ENCODE measurements at regions not wholly inside any gene's neighbourhood (a gene's known extent, or its start where the extent isn't known, plus 50 kb on each side); places are given as distances from the start of the nearest gene placed in this dataset.

DNA sequence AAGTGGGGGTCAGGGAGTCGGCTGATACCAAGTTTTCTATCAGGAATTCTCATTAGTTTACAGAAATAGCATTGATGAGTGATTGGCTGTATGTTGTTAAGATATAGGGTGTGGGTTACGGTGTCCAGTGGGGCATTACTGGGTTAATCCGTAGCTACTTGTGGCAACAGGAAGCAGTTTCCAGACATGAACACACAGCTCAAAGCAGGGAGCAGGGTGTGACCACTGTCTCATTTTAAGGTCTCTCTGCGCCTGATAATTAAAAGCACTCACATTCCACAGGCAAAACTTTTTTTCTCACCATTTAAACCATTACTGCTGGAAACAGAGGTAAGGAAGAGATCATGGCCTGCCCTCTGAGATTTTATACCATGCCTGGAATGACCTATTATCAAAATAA is 114.9 kb downstream of the SIK1 start:
- no peak for FAIRE-seq
- no peaks in the 10 kb centered on the region for H3K36me3 ChIP-seq (ENCODE audit: control insufficient read depth, insufficient read depth, low read length)
- TF ChIP-seq, protein P1, sequence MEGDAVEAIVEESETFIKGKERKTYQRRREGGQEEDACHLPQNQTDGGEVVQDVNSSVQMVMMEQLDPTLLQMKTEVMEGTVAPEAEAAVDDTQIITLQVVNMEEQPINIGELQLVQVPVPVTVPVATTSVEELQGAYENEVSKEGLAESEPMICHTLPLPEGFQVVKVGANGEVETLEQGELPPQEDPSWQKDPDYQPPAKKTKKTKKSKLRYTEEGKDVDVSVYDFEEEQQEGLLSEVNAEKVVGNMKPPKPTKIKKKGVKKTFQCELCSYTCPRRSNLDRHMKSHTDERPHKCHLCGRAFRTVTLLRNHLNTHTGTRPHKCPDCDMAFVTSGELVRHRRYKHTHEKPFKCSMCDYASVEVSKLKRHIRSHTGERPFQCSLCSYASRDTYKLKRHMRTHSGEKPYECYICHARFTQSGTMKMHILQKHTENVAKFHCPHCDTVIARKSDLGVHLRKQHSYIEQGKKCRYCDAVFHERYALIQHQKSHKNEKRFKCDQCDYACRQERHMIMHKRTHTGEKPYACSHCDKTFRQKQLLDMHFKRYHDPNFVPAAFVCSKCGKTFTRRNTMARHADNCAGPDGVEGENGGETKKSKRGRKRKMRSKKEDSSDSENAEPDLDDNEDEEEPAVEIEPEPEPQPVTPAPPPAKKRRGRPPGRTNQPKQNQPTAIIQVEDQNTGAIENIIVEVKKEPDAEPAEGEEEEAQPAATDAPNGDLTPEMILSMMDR (IDR thresholded peaks at IDR 0.05; ENCODE audit: insufficient read depth, low read length, severe bottlenecking), result no peak
- no peak overlapping the region for H3K4me3 ChIP-seq (ENCODE audit: low read depth, low read length)
- peak; percentile 31 for DNase-seq (ENCODE audit: low read depth)
- no peaks in the 10 kb centered on the region for H3K27me3 ChIP-seq (ENCODE audit: control insufficient read depth, insufficient read depth, low read length)

DNA sequence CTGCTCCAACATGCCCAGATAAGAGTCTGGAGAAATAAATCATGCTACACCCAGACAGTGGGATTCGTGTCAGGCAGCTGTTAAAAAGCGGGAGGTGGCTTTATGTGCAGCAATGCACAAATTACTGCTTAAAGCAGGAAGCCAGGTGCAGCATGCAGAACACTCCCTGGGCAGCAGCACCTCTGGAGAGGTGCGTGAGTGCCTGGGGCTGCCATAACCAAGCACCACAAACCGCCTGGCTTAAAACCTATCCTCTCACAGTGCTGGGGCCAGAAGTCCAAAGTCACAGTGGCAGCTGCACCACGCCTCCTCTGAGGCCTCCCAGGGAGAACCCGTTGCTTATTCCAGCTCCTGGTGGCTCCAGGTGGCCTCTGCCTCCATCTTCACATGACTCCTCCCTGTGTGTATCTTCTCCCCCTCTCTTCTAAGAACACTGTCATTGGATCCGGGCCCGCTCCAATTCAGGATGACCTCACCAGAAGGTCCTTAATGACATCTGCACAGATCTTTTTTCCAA is 115.6 kb downstream of the SIK1 start:
- TF ChIP-seq, protein P1 (IDR thresholded peaks at IDR 0.05; ENCODE audit: insufficient read depth, low read length, severe bottlenecking), result no peak
- DNase-seq (ENCODE audit: low read depth) (no peak), FAIRE-seq (no peak)
- Histone ChIP-seq H3K36me3 (ENCODE audit: control insufficient read depth, insufficient read depth, low read length) (no peaks in the 10 kb centered on the region), H3K27me3 (ENCODE audit: control insufficient read depth, insufficient read depth, low read length) (no peaks in the 10 kb centered on the region), H3K4me3 (ENCODE audit: low read depth, low read length) (no peak overlapping the region)

DNA sequence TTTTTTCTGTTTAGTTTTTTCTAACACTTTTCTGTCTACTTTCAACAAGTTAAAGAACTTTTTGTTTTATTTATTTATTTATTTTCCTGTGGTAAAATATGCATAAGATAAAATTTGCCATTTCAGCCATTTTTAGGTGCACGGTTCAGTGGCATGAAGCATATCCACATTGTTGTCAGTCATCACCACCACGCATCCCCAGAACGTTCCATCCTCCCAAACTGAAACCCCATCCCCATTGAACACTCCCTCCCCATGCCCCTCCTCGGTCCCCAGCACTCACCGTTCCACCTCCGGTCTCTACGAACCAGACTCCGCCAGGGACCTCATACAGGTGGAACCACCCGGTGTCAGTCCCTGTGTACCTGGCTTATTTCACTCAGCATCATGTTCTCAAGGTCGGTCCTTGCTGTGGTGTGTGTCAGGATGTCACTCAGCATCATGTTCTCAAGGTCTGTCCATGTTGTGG is 118.1 kb downstream of the SIK1 start:
- Histone ChIP-seq H3K27me3 (ENCODE audit: control insufficient read depth, insufficient read depth, low read length) (no peaks in the 10 kb centered on the region), H3K36me3 (ENCODE audit: control insufficient read depth, insufficient read depth, low read length) (no peaks in the 10 kb centered on the region), H3K4me3 (ENCODE audit: low read depth, low read length) (no peak overlapping the region)
- no peak for DNase-seq (ENCODE audit: low read depth)
- FAIRE-seq, result no peak
- TF ChIP-seq, protein P1 (IDR thresholded peaks at IDR 0.05; ENCODE audit: insufficient read depth, low read length, severe bottlenecking), result no peak

DNA sequence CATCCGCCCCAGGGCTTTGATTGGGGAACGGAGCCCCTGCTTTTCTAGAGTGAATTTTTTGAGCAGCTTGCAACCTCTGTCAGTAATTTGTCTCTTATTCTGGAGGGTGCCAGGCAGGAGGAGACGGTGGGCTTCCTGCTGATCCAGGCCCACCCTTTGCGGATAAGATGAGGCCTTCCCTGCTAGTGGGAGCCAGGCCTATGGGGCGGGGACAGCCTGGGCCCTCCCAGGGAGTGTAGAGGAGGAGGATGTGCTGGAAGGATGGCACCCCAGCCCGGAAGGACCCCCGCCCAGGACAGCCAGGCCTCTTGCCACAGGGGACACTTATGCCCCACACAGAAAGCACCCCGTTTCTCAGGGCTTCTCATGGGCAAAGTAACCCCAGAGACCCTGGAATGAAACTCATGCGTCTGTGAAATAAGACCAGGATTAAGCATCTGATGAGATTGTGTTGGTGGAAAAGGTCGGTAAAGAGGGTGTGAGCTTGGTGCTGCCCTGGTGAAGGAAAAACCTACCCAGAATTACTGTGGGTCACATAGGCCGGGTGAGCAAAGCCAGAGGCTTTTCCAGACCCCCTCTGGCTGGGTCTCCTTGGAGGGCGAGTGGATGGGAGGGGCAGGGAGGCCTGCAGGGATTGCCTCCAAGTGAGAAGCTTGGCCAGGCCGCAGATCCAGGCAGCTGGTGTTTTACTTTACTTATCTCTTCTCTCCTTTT is 118.7 kb downstream of the SIK1 start:
- Histone ChIP-seq H3K4me3 (ENCODE audit: low read depth, low read length) (no peak overlapping the region), H3K36me3 (ENCODE audit: control insufficient read depth, insufficient read depth, low read length) (no peaks in the 10 kb centered on the region), H3K27me3 (ENCODE audit: control insufficient read depth, insufficient read depth, low read length) (no peaks in the 10 kb centered on the region)
- TF ChIP-seq, protein P1 (IDR thresholded peaks at IDR 0.05; ENCODE audit: insufficient read depth, low read length, severe bottlenecking), result no peak
- FAIRE-seq (no peak), DNase-seq (ENCODE audit: low read depth) (no peak)

DNA sequence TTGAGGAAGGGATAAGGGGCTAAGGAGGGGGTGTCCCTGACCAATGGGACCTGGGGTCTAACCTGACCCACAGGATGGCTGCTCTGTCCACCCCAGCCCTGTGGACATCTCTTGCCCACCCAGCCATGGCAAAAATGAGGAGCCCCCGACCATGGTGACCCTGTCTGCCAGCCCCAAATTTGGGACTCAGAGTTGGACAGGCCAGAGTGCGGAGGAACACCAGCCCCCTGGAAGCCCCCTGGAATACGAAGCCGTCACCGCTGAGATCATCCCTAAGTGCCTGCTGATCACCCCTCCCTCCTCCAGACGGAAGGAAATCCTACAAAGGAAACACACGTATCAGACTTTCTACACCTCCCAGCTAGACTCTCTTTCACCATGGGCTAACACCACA is 119.3 kb downstream of the SIK1 start:
- no peak for FAIRE-seq
- H3K36me3 ChIP-seq (ENCODE audit: control insufficient read depth, insufficient read depth, low read length), result no peaks in the 10 kb centered on the region
- DNase-seq (ENCODE audit: low read depth), result no peak
- TF ChIP-seq, protein P1 (IDR thresholded peaks at IDR 0.05; ENCODE audit: insufficient read depth, low read length, severe bottlenecking), result no peak
- H3K27me3 ChIP-seq (ENCODE audit: control insufficient read depth, insufficient read depth, low read length), result no peaks in the 10 kb centered on the region
- no peak overlapping the region for H3K4me3 ChIP-seq (ENCODE audit: low read depth, low read length)

Measured in bronchial epithelial cell (primary cell).